ENCODE measurements at regions not wholly inside any gene's neighbourhood (a gene's known extent, or its start where the extent isn't known, plus 50 kb on each side); places are given as distances from the start of the nearest gene placed in this dataset.

- TF ChIP-seq ZNF555 (tag by site-specific recombination; conservative IDR thresholded peaks at IDR 0.05) = no peak
- TF ChIP-seq ZNF121 (tag by site-specific recombination; IDR thresholded peaks at IDR 0.05) = no peak
These were observed 379.8 kb downstream of the SEC23A start for GRCh38 chr14:38723277-38723676.

Data from HEK293 (cell line).